Prostate gland (tissue), 2 donors: ENCODE measurements at regions not wholly inside any gene's neighbourhood (a gene's known extent, or its start where the extent isn't known, plus 50 kb on each side); places are given as distances from the start of the nearest gene placed in this dataset.

Source experiments
- DNase-seq: peaks from one replicate; pipeline ENCODE4 v3.0.0-alpha.2; 2019; ENCODE audit warnings: low spot score
- H3K27ac ChIP-seq, 2 donors: fragments of 200-600 bp; sonication (generic); 2 replicates each; pipeline ENCODE4 v1.5.1; 2017 to 2019
- H3K27me3 ChIP-seq: fragments of 200-600 bp; sonication (generic); replicated peaks from 2 replicates; pipeline ENCODE4 v1.5.1; 2019; ENCODE audit not compliant: insufficient read depth
- H3K36me3 ChIP-seq, 2 donors: fragments of 200-600 bp; sonication (generic); 1 replicate in 1 of 2; 2 replicates in 1 of 2; pipeline versions ENCODE4 v1.5.1 to v1.8.1; 2017 to 2019
- H3K4me1 ChIP-seq: fragments of 200-600 bp; sonication (generic); replicated peaks from 2 replicates; pipeline ENCODE4 v1.5.1; 2019
- H3K4me3 ChIP-seq, 2 donors: fragments of 200-600 bp; sonication (generic); 2 replicates each; pipeline ENCODE4 v1.5.1; 2017 to 2019
- H3K9me3 ChIP-seq: fragments of 200-600 bp; sonication (generic); 2 replicates; pipeline ENCODE4 v1.5.1; 2017
- CTCF ChIP-seq, 4 experiments: fragments of 200-600 bp in 2 of 4; fragments of 450-650 bp in 2 of 4; sonication (generic) in 2 of 4; IDR thresholded peaks; 1 replicate in 3 of 4; 2 replicates in 1 of 4; pipeline ENCODE4 v1.5.1; 2016 to 2019; ENCODE audit warnings: antibody characterized with exemption in 4 of 4, mild to moderate bottlenecking in 2 of 4, moderate library complexity in 2 of 4
- POLR2A ChIP-seq: fragments of 450-650 bp; IDR thresholded peaks from one replicate; pipeline ENCODE4 v1.6.1; 2016; ENCODE audit warnings: antibody characterized with exemption, mild to moderate bottlenecking
- POLR2AphosphoS5 ChIP-seq: sonication (generic); formaldehyde crosslinking; IDR thresholded peaks from one replicate; pipeline ENCODE4 v1.6.1; 2017; ENCODE audit warnings: antibody characterized with exemption
- WGBS: methylation state at CpG from one replicate; pipeline ENCODE4 v1.1.5; 2018; 5-methylcytosine and 5-hydroxymethylcytosine counted together
- intact Hi-C: fragments of 100-400 bp; cut with DNase I; formaldehyde crosslinking; loops from one replicate; pipeline ENCODE4 v1.14.2; 2022

DNA sequence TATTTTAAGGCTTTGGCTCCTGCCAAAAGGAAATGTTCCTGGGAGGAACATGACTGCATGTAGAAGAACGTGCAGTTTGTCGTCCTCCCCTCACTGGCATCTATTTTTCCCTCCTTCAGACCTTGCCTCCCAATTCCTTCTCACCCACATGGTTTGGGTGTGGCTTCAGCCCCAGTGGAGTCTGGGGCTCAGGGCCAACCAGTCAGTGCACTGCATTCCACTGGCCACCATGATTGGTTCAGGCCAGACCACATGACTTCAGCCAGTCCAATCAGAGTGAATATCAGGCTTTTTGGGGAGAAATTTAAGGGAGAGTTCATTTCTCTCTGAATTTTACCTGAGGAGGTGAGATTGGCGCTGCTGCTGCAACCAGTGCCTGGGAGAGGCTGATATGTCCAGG, 171.6 kb downstream of the ZIC5 start:
- H3K27me3 ChIP-seq, result no peaks in the 10 kb centered on the region
- WGBS, result 90% methylated on average over 3 of the region's 3 CpGs
- no peaks in the 10 kb centered on the region for H3K9me3 ChIP-seq
- TF ChIP-seq POLR2A, result no peak
- no peak for TF ChIP-seq POLR2AphosphoS5
- no peak for TF ChIP-seq CTCF (IDR thresholded peaks at IDR 0.05)
- intact Hi-C loops, result no loop called here
- DNase-seq, result no peak
- H3K4me1 ChIP-seq, result no peaks in the 10 kb centered on the region
- H3K36me3 ChIP-seq, result no peaks in the 10 kb centered on the region
- no peak overlapping the region for H3K27ac ChIP-seq
- no peak overlapping the region for H3K4me3 ChIP-seq

- no peak overlapping the region for H3K27ac ChIP-seq
- H3K36me3 ChIP-seq, result no peaks in the 10 kb centered on the region
- H3K27me3 ChIP-seq, result no peaks in the 10 kb centered on the region
- intact Hi-C loops, result no loop called here
- TF ChIP-seq POLR2AphosphoS5, result no peak
- no peak for TF ChIP-seq CTCF (IDR thresholded peaks at IDR 0.05)
- no peak for TF ChIP-seq POLR2A
- no peak overlapping the region for H3K4me3 ChIP-seq
- no peaks in the 10 kb centered on the region for H3K9me3 ChIP-seq
- WGBS, result 66% methylated on average over 4 of the region's 4 CpGs
- H3K4me1 ChIP-seq, result no peaks in the 10 kb centered on the region
- no peak for DNase-seq
These were observed 172.8 kb downstream of the ZIC5 start for GRCh38 chr13:99798756-99799155.

- WGBS, result 47% methylated on average over 2 of the region's 2 CpGs
- H3K4me3 ChIP-seq, result no peak overlapping the region
- DNase-seq, result no peak
- TF ChIP-seq POLR2AphosphoS5 (no peak), CTCF (IDR thresholded peaks at IDR 0.05) (no peak), POLR2A (no peak)
- no peak overlapping the region for H3K27ac ChIP-seq
- no peaks in the 10 kb centered on the region for H3K27me3 ChIP-seq
- intact Hi-C loops, result no loop called here
- H3K36me3 ChIP-seq, result no peaks in the 10 kb centered on the region
- H3K9me3 ChIP-seq, result no peaks in the 10 kb centered on the region
- no peaks in the 10 kb centered on the region for H3K4me1 ChIP-seq
These were observed 173.9 kb downstream of the ZIC5 start for GRCh38 chr13:99797691-99798090.

DNA sequence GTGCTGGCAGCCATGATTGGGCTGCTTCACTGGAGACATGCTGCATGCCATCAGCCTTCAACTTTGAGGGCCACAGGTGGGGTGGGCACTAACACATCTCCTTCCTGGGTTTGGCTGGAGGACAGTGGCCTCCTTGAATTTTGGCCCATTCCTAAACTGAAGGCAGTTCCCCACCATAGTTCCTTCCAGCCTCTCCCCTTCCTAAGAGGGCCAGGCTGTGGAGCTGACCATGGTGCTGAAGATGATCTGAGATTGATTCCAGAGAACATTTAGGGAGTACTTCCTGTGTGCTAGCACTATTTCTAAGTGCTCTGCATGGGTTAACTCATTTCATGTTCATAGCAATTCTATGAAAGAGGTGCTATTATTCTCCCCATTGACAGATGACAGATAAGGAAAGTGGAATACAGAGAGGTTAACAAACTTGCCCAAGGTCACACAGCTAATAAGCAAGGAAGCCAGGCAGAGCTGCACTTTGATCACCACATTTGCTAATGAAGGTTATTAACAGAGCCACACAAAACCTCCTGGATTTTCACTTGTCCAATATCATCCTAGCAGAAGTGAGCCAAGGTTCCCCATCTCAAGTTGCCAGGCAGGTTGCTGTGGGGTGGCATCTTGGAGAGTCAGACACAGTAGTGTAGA, 175.3 kb downstream of the ZIC5 start:
- Histone ChIP-seq H3K27me3 (no peaks in the 10 kb centered on the region), H3K4me1 (no peaks in the 10 kb centered on the region), H3K4me3 (no peak overlapping the region), H3K27ac (no peak overlapping the region), H3K9me3 (no peaks in the 10 kb centered on the region), H3K36me3 (no peaks in the 10 kb centered on the region)
- no peak for DNase-seq
- TF ChIP-seq CTCF (IDR thresholded peaks at IDR 0.05), result no peak
- no peak for TF ChIP-seq POLR2AphosphoS5
- TF ChIP-seq POLR2A, result no peak
- intact Hi-C loops, result no loop called here

DNA sequence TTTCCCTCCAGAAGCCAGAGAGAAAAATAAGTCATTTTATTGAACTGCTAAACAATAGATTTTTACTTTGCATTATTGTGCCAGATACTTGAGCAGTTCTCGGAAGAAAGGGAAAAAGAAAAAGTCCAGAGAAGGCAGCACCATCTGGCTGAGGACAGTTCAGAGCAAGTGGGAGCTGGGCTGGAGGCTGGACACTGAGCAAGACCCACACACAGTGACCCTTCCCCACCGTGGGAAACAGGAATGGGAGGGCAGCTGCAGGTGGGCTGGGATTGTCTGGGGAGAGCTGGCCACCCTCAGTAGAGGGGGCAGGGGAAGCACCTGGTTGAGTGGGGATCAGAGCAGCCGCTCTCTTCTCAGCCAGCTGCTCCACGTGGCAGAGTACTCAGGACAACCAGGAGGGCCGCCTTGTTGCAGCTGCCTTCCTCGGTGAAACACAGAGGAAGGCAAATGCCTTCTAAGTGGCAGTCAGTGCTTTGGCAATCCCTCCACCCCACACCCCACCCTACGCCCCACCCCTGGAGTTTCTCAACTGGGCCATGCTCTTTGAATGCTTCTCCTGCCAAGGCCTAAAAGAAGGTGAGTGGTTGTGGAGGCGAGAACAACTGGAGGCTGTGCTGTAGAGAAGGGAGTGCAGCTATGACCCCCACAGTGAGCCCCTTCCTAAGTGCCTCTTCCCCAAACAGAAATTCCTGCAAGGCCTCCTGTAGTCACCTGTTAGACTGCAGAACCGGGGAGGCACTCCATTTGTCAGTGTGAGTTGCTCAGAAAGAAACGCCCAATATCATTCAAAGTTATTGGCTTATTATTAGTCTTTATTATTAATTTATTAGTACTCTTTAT, 179.3 kb downstream of the ZIC5 start:
- H3K9me3 ChIP-seq, result no peaks in the 10 kb centered on the region
- no peak overlapping the region for H3K4me3 ChIP-seq
- H3K27ac ChIP-seq, result no peak overlapping the region
- DNase-seq, result no peak
- H3K36me3 ChIP-seq, result no peaks in the 10 kb centered on the region
- TF ChIP-seq POLR2A (no peak), CTCF (IDR thresholded peaks at IDR 0.05) (no peak), POLR2AphosphoS5 (no peak)
- 77% methylated on average over 10 of the region's 10 CpGs for WGBS
- H3K27me3 ChIP-seq, result no peaks in the 10 kb centered on the region
- no peaks in the 10 kb centered on the region for H3K4me1 ChIP-seq
- intact Hi-C loops, result no loop called here
